Neural cell (in vitro differentiated cells): ENCODE measurements at regions not wholly inside any gene's neighbourhood (a gene's known extent, or its start where the extent isn't known, plus 50 kb on each side); places are given as distances from the start of the nearest gene placed in this dataset.
"Not testable (repeated sequence)": the region's sequence is repeated elsewhere in the genome, so short reads cannot be mapped to it uniquely, and the experiment has no call there.

ENCODE experiments used
- H2AFZ ChIP-seq: fragments of 200-600, 300-800 bp; sonication (generic), shearing (Covaris generic); 2 replicates; pipeline ENCODE4 v1.6.0; 2014; ENCODE audit warnings: low read depth, mild to moderate bottlenecking, antibody characterized with exemption, low read length, moderate library complexity
- H3F3A ChIP-seq: fragments of 200-600 bp; shearing (Covaris generic); 2 replicates; pipeline ENCODE4 v1.6.1; 2016; ENCODE audit warnings: mild to moderate bottlenecking, moderate library complexity, mixed read lengths, antibody characterized with exemption, low read length; ENCODE audit not compliant: insufficient read depth, poor library complexity, severe bottlenecking
- H3K27ac ChIP-seq: fragments of 200-600, 300-800 bp; sonication (generic), shearing (Covaris generic); 2 replicates; pipeline ENCODE4 v1.5.1; 2014; ENCODE audit warnings: mild to moderate bottlenecking, low read length, moderate library complexity
- H3K27me3 ChIP-seq: fragments of 300-800, 200-600 bp; sonication (generic), shearing (Covaris generic); 2 replicates; pipeline ENCODE4 v1.6.0; 2014; ENCODE audit warnings: mild to moderate bottlenecking, low read depth, low read length, moderate library complexity; ENCODE audit not compliant: insufficient read depth
- H3K36me3 ChIP-seq: fragments of 300-800, 200-600 bp; sonication (generic), shearing (Covaris generic); 2 replicates; pipeline ENCODE4 v1.5.1; 2014; ENCODE audit warnings: mild to moderate bottlenecking, antibody characterized with exemption, low read length, moderate library complexity; ENCODE audit not compliant: insufficient read depth
- H3K4me2 ChIP-seq: fragments of 300-800, 200-600 bp; sonication (generic), shearing (Covaris generic); 2 replicates; pipeline ENCODE4 v1.6.0; 2014; ENCODE audit warnings: mild to moderate bottlenecking, low read length
- H3K4me3 ChIP-seq: fragments of 300-800, 200-600 bp; sonication (generic), shearing (Covaris generic); 2 replicates; pipeline ENCODE4 v1.5.1; 2014; ENCODE audit warnings: mild to moderate bottlenecking, low read length, moderate library complexity
- H3K79me2 ChIP-seq: fragments of 200-600 bp; shearing (Covaris generic); replicated peaks from 2 replicates; pipeline ENCODE4 v1.6.0; 2014; ENCODE audit warnings: mild to moderate bottlenecking, low read length, moderate library complexity; ENCODE audit not compliant: insufficient read depth
- H3K9ac ChIP-seq: fragments of 300-800, 200-600 bp; sonication (generic), shearing (Covaris generic); 2 replicates; pipeline ENCODE4 v1.6.1; 2016; ENCODE audit warnings: mild to moderate bottlenecking, low read length, mixed read lengths
- H3K9me2 ChIP-seq: fragments of 200-600 bp; shearing (Covaris generic); 2 replicates; pipeline ENCODE4 v1.6.1; 2016; ENCODE audit warnings: mild to moderate bottlenecking, low read length, mixed read lengths; ENCODE audit not compliant: insufficient read depth
- H3K9me3 ChIP-seq: fragments of 200-600, 300-800 bp; sonication (generic), shearing (Covaris generic); 2 replicates; pipeline ENCODE4 v1.6.1; 2016; ENCODE audit warnings: mild to moderate bottlenecking, mixed run types, low read length, moderate library complexity, mixed read lengths
- H4K20me1 ChIP-seq: fragments of 200-600 bp; shearing (Covaris generic); 2 replicates; pipeline ENCODE4 v1.6.1; 2016; ENCODE audit warnings: mild to moderate bottlenecking, mixed run types; ENCODE audit not compliant: insufficient read depth
- CTCF ChIP-seq: fragments of 450-650 bp; IDR thresholded peaks from 2 replicates; pipeline ENCODE4 v1.5.1; 2014; ENCODE audit warnings: antibody characterized with exemption, mild to moderate bottlenecking, moderate library complexity; ENCODE audit not compliant: poor library complexity, severe bottlenecking
- EP300 ChIP-seq: fragments of 450-650 bp; conservative IDR thresholded peaks from 2 replicates; pipeline ENCODE4 v1.6.1; 2014; ENCODE audit warnings: antibody characterized with exemption, mild to moderate bottlenecking, moderate library complexity; ENCODE audit not compliant: poor library complexity, severe bottlenecking
- EZH2 ChIP-seq: fragments of 200-600, 300-800 bp; shearing (Covaris generic), sonication (generic); IDR thresholded peaks from 2 replicates; pipeline ENCODE4 v1.6.1; 2014; ENCODE audit warnings: antibody characterized with exemption, low read length, borderline replicate concordance, mild to moderate bottlenecking; ENCODE audit not compliant: insufficient read depth, poor library complexity, severe bottlenecking
- MXI1 ChIP-seq: fragments of 450-650 bp; conservative IDR thresholded peaks from 2 replicates; pipeline ENCODE4 v1.6.1; 2014; ENCODE audit warnings: antibody characterized with exemption, mild to moderate bottlenecking; ENCODE audit not compliant: poor library complexity, severe bottlenecking
- POLR2AphosphoS5 ChIP-seq: IDR thresholded peaks from 2 replicates; pipeline ENCODE4 v1.6.1; 2012
- RAD21 ChIP-seq: fragments of 450-650 bp; conservative IDR thresholded peaks from 2 replicates; pipeline ENCODE4 v1.6.1; 2014; ENCODE audit warnings: antibody characterized with exemption, mild to moderate bottlenecking, moderate library complexity
- REST ChIP-seq: IDR thresholded peaks from 2 replicates; pipeline ENCODE4 v1.6.1; 2012; ENCODE audit warnings: borderline replicate concordance
- SMC3 ChIP-seq: fragments of 450-650 bp; conservative IDR thresholded peaks from 2 replicates; pipeline ENCODE4 v1.6.1; 2014; ENCODE audit warnings: antibody characterized with exemption, mild to moderate bottlenecking, moderate library complexity; ENCODE audit not compliant: poor library complexity
- TAF1 ChIP-seq: IDR thresholded peaks from 2 replicates; pipeline ENCODE4 v1.6.1; 2012; ENCODE audit warnings: low read depth

GRCh38 chr20:29443819-29444218 is 1813.6 kb upstream of the DEFB115 start:
- H3K27me3 ChIP-seq: no peaks in the 10 kb centered on the region
- H3K9me3 ChIP-seq: peaks cover 2% of the 10 kb centered on the region
- no peak overlapping the region for H3K4me3 ChIP-seq
- no peak overlapping the region for H2AFZ ChIP-seq
- H3F3A ChIP-seq: no peaks in the 10 kb centered on the region
- H3K36me3 ChIP-seq: no peaks in the 10 kb centered on the region
- no peaks in the 10 kb centered on the region for H4K20me1 ChIP-seq
- no peak overlapping the region for H3K9ac ChIP-seq
- no peak overlapping the region for H3K27ac ChIP-seq
- no peak for TF ChIP-seq EP300
- no peak for TF ChIP-seq EZH2
- H3K79me2 ChIP-seq: no peaks in the 10 kb centered on the region
- no peaks in the 10 kb centered on the region for H3K9me2 ChIP-seq
- no peak overlapping the region for H3K4me2 ChIP-seq

GRCh38 chr20:29445050-29445907 is 1812.2 kb upstream of the DEFB115 start:
- not testable (repeated sequence) for H3K4me2 ChIP-seq, H2AFZ ChIP-seq, H3K36me3 ChIP-seq

GRCh38 chr20:29447517-29448484 is 1809.7 kb upstream of the DEFB115 start:
- H3K9ac ChIP-seq, H3K79me2 ChIP-seq, H3K27ac ChIP-seq, H3K4me2 ChIP-seq, H3K27me3 ChIP-seq, H3K4me3 ChIP-seq, H3K36me3 ChIP-seq, H4K20me1 ChIP-seq, H2AFZ ChIP-seq, H3K9me2 ChIP-seq, H3F3A ChIP-seq, H3K9me3 ChIP-seq: not testable (repeated sequence)

More at GRCh38 chr20:29445050-29445907, 1812.2 kb upstream of the DEFB115 start:
- H3K9ac ChIP-seq, H3K79me2 ChIP-seq, H3K9me3 ChIP-seq, H3K4me3 ChIP-seq, H3K27ac ChIP-seq, H3K27me3 ChIP-seq, H3F3A ChIP-seq, H3K9me2 ChIP-seq, H4K20me1 ChIP-seq: not testable (repeated sequence)

GRCh38 chr20:29448806-29449470 is 1808.5 kb upstream of the DEFB115 start:
- Histone ChIP-seq H3K27ac (no peak overlapping the region), H3K36me3 (no peaks in the 10 kb centered on the region), H3K79me2 (no peaks in the 10 kb centered on the region), H3K9me2 (no peaks in the 10 kb centered on the region), H3K9me3 (peaks cover 6% of the 10 kb centered on the region), H3F3A (no peaks in the 10 kb centered on the region), H2AFZ (no peak overlapping the region), H3K4me3 (no peak overlapping the region), H3K9ac (no peak overlapping the region), H3K27me3 (no peaks in the 10 kb centered on the region), H4K20me1 (no peaks in the 10 kb centered on the region), H3K4me2 (no peak overlapping the region)
- TF ChIP-seq SMC3 (no peak), RAD21 (no peak), POLR2AphosphoS5 (no peak), EZH2 (no peak), EP300 (no peak), REST (no peak), MXI1 (no peak), CTCF (no peak), TAF1 (no peak)
